Adrenal gland (tissue), 9 donors: ENCODE measurements at regions not wholly inside any gene's neighbourhood (a gene's known extent, or its start where the extent isn't known, plus 50 kb on each side); places are given as distances from the start of the nearest gene placed in this dataset.

Source experiments
- DNase-seq, 7 donors: peaks; one replicate each; pipeline ENCODE4 v3.0.0-alpha.2; 2019 to 2020
- H3K27ac ChIP-seq, 5 donors: fragments of 200-600 bp; sonication (generic) in 4 of 5; 1 replicate in 3 of 5; 2 replicates in 2 of 5; pipeline versions ENCODE4 v1.5.1 to v1.8.0; 2016 to 2020; ENCODE audit warnings: mild to moderate bottlenecking in 1 of 5
- H3K27me3 ChIP-seq: fragments of 200-600 bp; 2 replicates; pipeline ENCODE4 v1.8.0; 2021
- H3K36me3 ChIP-seq, 2 donors: fragments of 200-600 bp; replicated peaks in 1 of 2; 1 replicate in 1 of 2; 2 replicates in 1 of 2; pipeline versions ENCODE4 v1.5.1 to v1.8.0; 2018 to 2022
- H3K4me1 ChIP-seq, 2 donors: fragments of 200-600 bp; replicated peaks in 1 of 2; 1 replicate in 1 of 2; 2 replicates in 1 of 2; pipeline versions ENCODE4 v1.5.1 to v1.8.0; 2018 to 2021
- H3K4me3 ChIP-seq, 4 donors: fragments of 200-600 bp; sonication (generic) in 3 of 4; one replicate each; pipeline ENCODE4 v1.5.1; 2016 to 2018
- H3K9me3 ChIP-seq, 3 donors: fragments of 200-600 bp; sonication (generic) in 1 of 3; replicated peaks in 1 of 3; 1 replicate in 2 of 3; 2 replicates in 1 of 3; pipeline versions ENCODE4 v1.5.1 to v1.8.0; 2016 to 2021
- CTCF ChIP-seq, 6 experiments: fragments of 450-650 bp in 4 of 6; fragments of 200-600 bp in 2 of 6; sonication (generic) in 1 of 6; IDR thresholded peaks; 1 replicate in 5 of 6; 2 replicates in 1 of 6; pipeline versions ENCODE4 v1.5.1 to v1.8.0; 2016 to 2021; ENCODE audit warnings: antibody characterized with exemption in 6 of 6, mild to moderate bottlenecking in 2 of 6, moderate library complexity in 1 of 6
- POLR2A ChIP-seq, 2 donors: fragments of 450-650 bp; IDR thresholded peaks; one replicate each; pipeline ENCODE4 v1.6.1; 2017; ENCODE audit warnings: antibody characterized with exemption in 2 of 2, mild to moderate bottlenecking in 2 of 2, moderate library complexity in 1 of 2
- WGBS, 4 donors: extraction: QIAGEN DNeasy Blood & Tissue Kit in 2 of 4; methylation state at CpG; one replicate each; pipeline versions ENCODE4 v1.1.5 to v1.1.7; 2013 to 2017; 5-methylcytosine and 5-hydroxymethylcytosine counted together
- intact Hi-C, 2 donors: fragments of 100-400 bp; cut with DNase I; formaldehyde crosslinking; loops; one replicate each; pipeline versions ENCODE4 v1.14.1 to v1.15.0; 2022 to 2023
- donor health status: healthy with polysubstance abuse.
- donor health status: Bipolar disorder and iron deficiency.
- donor health status: DM: yes; HTN: yes; CAD: no.
- donor health status: DM: no; HTN: no; CAD: no.
- donor health status: DM: no; HTN: no; CAD: no.

GRCh38 chr15:53331328-53332190 is 427.9 kb downstream of the WDR72 start:
- no peak for DNase-seq
- no peak overlapping the region for H3K27ac ChIP-seq
- TF ChIP-seq POLR2A (IDR thresholded peaks at IDR 0.05) (no peak), CTCF (IDR thresholded peaks at IDR 0.05) (no peak)
- no peaks in the 10 kb centered on the region for H3K9me3 ChIP-seq
- H3K27me3 ChIP-seq, result no peaks in the 10 kb centered on the region
- H3K4me1 ChIP-seq, result no peaks in the 10 kb centered on the region
- H3K36me3 ChIP-seq, result no peaks in the 10 kb centered on the region
- intact Hi-C loops, result no loop called here
- WGBS, 4 donors, result 48 to 61% (median 54%) methylated on average over 3 of the region's 3 CpGs
- no peak overlapping the region for H3K4me3 ChIP-seq

GRCh38 chr15:53328341-53328740 is 431.1 kb downstream of the WDR72 start:
- Histone ChIP-seq H3K36me3 (no peaks in the 10 kb centered on the region), H3K4me1 (no peaks in the 10 kb centered on the region), H3K9me3 (no peaks in the 10 kb centered on the region), H3K27ac (no peak overlapping the region), H3K27me3 (no peaks in the 10 kb centered on the region), H3K4me3 (no peak overlapping the region)
- DNase-seq, result no peak
- TF ChIP-seq POLR2A (IDR thresholded peaks at IDR 0.05), result no peak
- no peak for TF ChIP-seq CTCF (IDR thresholded peaks at IDR 0.05)
- 35 to 70% (median 56%) methylated on average over 1 of the region's 1 CpG for WGBS, 4 donors
- intact Hi-C loops, result no loop called here

GRCh38 chr15:53324061-53324460 is 435.4 kb downstream of the WDR72 start:
- no peaks in the 10 kb centered on the region for H3K36me3 ChIP-seq
- no peaks in the 10 kb centered on the region for H3K4me1 ChIP-seq
- no peaks in the 10 kb centered on the region for H3K27me3 ChIP-seq
- no peaks in the 10 kb centered on the region for H3K9me3 ChIP-seq
- intact Hi-C loops, result no loop called here
- 79 to 88% (median 81%) methylated on average over 7 of the region's 7 CpGs for WGBS, 4 donors
- H3K27ac ChIP-seq, result no peak overlapping the region
- TF ChIP-seq POLR2A (IDR thresholded peaks at IDR 0.05), result no peak
- no peak for TF ChIP-seq CTCF (IDR thresholded peaks at IDR 0.05)
- no peak for DNase-seq
- H3K4me3 ChIP-seq, result no peak overlapping the region

- Histone ChIP-seq H3K27ac (no peak overlapping the region), H3K27me3 (no peaks in the 10 kb centered on the region), H3K4me1 (no peaks in the 10 kb centered on the region), H3K36me3 (no peaks in the 10 kb centered on the region), H3K4me3 (no peak overlapping the region), H3K9me3 (no peaks in the 10 kb centered on the region)
- intact Hi-C loops, result no loop called here
- no peak for DNase-seq
- no peak for TF ChIP-seq CTCF (IDR thresholded peaks at IDR 0.05)
- TF ChIP-seq POLR2A (IDR thresholded peaks at IDR 0.05), result no peak
- 47 to 67% (median 57%) methylated on average over 3 of the region's 3 CpGs for WGBS, 4 donors
Observed at GRCh38 chr15:53323191-53323590, 436.3 kb downstream of the WDR72 start.
